ENCODE measurements at regions not wholly inside any gene's neighbourhood (a gene's known extent, or its start where the extent isn't known, plus 50 kb on each side); places are given as distances from the start of the nearest gene placed in this dataset.
"Not testable (repeated sequence)": the region's sequence is repeated elsewhere in the genome, so short reads cannot be mapped to it uniquely, and the experiment has no call there.

DNA sequence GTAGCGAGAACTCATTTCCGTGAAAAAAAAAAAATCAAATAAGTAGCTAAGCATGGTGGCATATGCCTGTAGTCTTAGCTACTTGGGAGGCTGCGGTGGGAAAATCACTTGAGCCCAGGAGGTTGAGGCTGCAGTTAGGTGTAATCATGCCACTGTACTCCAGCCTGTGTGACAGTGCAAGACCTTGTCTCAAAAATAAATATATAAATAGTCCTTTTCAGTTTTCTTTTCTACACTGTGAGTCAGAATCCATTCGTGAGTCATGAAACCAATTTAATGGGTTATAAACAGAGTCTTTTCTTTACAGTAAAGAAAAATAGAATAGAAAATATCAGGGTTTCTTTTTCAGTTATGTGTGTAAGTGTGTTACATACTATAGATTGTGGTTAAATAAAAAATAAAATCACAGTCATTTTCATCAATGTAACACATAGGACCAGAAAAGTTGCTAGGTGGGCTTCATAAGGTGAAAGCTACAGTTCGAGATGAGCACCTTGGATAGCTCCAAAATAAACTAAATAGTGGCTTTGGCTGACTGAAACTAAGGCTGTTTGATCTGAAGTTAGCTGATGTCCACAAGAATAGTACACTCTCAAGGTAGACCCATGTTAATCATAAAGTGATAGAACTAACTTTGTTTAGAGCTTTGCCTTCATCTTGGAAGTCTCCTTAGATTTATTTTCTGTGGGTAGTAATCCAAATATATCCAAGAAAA lies 781.1 kb downstream of the GATA3 start:
- no peak for DNase-seq

DNA sequence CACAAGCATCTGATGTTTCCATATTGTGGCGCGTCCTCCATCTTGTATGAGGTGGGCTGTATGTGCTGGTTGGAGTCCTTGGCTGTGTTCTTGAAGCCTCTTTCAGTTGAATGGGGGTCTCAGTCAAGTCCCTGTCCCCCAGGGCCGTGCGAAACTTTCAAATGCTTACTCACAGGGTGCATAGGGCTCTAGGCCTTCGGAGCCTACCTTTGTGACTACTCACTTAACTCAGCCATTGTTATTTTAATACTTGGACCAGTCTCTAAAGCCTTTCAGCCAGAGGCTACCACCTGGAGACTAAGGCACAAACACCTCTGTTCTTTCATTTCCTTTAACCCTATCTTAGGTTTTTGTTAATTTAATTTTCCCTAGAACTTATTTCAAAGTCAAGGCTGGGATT lies 785.9 kb downstream of the GATA3 start:
- no peak for DNase-seq

DNA sequence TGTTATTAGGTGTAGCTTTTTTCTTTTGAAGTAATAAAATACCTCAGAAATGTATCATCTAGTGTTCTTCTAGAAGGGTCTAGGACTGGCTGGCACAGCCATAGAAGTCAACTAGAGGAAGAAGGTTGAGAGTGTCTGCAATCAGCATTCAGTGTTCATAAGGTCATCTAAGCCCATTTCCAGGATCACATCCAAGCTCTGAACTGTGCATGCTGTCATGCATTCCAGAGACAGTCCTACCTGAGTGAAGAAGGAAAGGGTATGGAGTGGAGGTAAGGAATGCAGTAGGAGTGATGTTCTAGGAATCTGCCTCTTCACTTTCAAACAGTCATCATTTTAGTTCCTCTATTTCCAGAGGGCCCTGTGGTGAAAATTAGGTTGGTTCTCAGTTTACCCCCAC lies 789.7 kb downstream of the GATA3 start:
- DNase-seq: no peak

DNA sequence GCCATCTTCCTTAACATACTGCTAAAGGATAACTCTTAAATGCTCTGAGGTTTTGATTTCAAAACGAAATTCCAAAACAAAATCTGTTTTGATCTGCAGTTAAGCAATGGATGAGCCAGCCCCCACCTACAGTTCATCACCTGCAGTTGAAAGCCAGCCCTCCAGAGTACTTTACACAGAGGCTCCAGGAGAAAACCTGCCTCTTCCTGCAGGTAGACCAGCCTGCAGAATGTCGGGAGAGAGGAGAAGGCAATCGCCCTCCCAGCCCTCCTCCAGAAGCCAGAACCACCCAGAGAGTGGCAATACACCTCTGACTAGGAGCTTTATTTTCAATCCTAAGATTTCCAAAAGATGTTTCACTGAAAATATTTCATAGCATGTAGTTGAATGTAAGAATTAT lies 798.1 kb downstream of the GATA3 start:
- no peak for DNase-seq

DNA sequence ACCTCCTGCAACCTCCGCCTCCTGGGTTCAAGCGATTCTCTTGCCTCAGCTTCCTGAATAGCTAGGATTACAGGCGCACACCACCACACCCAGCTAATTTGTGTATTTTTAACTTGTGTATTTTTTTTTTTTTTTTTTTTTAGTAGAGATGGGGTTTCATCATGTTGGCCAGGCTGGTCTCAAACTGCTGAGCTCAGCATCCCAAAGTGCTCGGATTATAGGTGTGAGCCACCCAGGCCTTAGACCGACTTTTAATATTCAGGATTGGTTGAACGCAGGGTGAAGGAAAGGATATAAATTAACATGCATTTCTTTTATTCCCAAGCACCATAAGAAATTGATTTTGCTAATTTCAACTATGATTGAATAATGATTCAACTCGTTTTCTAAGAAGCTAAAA lies 798.6 kb downstream of the GATA3 start:
- DNase-seq: no peak

DNA sequence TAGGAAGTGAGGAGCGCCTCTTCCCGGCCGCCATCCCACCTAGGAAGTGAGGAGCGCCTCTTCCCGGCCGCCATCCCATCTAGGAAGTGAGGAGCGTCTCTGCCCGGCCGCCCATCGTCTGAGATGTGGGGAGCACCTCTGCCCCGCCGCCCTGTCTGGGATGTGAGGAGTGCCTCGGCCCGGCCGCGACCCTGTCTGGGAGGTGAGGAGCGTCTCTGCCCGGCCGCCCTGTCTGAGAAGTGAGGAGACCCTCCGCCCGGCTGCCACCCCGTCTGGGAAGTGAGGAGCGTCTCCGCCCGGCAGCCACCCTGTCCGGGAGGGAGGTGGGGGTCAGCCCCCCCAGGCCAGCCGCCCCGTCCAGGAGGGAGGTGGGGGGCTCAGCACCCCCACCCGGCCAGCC lies 814.4 kb downstream of the GATA3 start:
- DNase-seq: not testable (repeated sequence)

DNA sequence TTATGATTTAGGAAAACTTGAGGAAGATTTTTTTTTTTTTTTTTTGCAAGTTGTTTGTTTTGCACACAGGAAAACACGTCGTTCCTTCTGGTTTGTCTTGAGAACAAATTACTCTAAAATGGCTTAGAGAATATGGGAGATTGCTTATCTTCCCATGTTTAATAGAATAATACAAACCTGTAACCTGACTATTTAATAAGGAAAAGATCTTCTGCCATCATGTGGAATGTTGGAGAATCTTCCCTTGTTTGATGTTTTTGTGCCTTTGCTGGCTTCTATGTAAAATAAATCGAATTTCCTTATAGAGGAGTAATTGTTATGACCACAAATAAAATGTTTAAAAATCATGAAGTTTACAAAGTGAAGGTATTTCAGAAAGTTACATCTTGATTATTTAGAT lies 818.8 kb downstream of the GATA3 start:
- DNase-seq: no peak

DNA sequence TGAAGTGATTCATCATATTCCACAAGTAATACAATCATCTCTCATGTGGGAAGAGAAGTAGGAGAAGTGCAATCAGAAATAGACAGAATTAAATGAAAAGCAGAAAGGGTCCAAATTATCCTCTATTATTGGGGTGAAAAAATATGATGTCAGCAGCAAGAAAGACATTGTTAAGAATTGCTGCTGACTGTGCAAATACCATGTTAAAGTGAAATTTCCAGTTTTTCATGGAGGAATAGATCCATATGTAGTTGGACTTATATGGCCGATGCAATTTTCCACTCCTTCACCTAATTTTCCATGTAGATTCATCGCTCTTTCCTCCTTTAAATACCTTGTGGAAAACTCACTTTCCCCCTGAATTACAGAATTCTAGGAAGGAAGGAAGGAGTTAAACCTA lies 819.8 kb downstream of the GATA3 start:
- DNase-seq: no peak

DNA sequence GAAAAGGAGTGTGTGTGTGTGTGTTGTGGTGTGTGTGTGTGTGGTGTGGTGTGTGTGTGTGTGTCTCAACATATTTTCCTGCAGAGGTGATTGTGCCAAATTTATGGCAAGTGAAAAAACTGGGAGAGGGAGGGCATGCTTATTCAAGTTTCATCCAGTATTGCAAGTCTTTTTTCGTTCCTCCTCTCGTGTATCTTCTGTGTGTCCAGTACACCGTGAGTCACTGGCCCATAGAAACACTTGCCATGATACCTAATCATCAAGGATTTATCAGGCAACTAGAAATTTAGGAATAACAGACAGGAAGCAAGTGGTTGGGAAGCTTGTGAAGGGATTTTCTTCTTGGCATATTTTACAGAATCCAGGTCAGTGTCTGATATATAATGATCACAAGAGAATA lies 820.5 kb downstream of the GATA3 start:
- DNase-seq: no peak

DNA sequence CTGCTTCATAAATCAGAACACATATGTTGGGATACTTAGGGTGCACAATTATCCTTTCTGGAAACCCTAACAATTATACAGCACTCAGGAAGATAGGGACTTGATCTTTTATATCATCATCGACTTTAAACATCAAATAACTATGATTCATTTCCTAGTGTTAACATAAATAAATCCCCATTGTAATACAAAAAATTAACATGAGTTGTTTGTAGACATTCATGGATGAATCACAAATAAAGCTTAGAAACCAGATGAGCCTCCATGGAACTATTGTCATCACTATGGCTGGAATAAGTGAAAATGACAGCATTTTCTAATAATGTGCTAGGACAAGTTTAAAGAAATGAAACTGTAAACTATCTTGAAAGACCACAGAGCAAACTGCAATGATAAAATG lies 821.7 kb downstream of the GATA3 start:
- DNase-seq: no peak

DNA sequence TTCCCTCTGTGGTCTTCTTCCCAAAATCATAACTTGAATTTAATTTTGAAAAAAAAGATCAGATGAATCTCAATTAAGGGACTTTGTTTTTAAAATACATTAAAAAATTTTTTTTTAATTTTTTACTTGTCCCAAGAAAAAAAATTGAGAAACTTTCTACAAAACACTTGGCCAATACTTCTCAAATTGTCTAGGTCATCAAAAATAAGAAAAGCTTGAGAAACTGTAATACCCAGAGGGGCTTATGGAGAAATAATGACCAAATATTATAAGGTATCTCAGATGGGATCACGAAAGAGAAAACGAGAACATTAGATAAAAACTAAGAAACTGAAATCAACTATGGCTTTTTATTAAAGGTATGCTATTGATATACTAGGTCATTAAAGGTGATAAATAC lies 835.0 kb downstream of the GATA3 start:
- DNase-seq: no peak

DNA sequence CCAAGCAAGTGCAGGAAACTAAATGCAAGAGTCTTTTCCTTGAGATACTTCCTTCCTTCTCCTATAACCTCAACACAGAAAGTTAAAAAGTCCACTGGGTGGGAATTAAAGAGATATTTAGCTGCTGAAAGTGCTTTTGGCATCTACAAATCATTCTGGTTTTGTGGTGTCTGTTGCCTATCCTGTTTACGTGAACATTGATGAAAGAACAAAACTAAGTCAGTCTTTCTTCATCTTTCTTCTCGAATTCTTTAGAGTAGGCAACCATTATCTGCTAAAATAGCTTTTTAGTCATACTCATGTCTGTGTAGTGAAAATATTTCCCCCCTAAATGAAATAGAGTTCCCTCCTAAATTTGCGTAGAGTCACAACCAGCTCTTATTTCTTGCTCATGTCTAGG lies 838.6 kb downstream of the GATA3 start:
- DNase-seq: no peak

DNA sequence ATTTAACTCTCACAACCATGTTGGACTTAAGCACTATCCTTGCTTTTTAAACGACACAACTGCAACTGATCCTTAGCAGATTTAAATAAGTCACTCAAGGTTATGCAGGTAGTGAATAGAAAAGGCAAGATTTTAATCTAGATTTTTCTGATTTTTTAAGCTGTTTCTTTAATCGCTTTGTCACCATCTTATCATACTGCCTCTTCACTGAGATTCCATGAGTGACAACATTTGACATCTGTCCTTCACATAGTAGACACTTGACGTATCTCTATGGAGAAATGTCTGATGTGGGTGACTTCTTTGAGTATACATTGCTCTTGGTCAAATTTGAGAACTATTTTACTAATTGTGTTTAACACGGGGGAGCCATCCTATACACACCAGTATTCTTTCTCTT lies 839.7 kb downstream of the GATA3 start:
- no peak for DNase-seq

DNA sequence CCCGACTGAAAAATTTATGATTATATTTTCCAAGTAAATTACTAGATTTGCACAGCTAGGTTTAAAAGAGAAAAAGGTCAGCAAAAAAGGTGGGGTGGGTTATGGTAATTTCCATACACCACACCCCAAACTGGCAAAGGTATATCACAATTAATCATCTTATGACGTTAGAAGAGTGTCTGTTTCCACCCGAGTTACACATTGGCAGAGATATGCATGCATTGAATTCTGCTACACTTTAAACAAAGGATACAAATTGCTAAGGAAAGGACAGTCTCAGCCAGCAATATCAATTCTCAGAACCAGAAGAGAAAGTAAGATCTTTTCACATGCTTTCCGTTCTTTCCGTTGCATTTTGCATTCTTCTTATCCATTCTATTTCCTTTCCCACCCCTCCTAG lies 843.3 kb downstream of the GATA3 start:
- DNase-seq: no peak

DNA sequence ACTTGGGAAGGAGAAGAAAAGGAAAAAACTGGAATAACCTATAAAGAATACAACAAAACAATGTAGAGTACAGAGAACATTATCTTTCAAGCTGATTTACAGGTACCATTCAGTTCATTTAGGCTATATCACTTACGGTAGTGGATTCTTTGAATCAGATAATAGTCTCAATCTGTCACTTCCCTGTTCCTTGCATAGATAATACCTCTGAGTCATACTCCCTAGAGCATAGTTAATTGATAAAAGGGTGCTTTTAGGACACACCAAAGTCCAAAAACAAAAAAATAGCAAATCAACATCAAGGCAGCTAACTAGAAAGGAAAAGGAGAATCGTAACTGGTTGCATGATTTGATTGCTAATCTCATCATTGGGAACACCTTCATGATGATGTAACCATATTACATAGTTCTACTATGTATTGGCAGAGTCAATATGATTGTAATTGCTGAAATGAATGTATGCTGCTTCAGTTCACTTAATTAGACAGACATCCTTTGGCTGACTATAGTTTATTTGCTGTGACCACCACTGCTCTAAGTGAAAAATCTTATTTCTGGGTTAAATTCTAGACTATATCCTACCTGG lies 844.4 kb downstream of the GATA3 start:
- no peak for DNase-seq

DNA sequence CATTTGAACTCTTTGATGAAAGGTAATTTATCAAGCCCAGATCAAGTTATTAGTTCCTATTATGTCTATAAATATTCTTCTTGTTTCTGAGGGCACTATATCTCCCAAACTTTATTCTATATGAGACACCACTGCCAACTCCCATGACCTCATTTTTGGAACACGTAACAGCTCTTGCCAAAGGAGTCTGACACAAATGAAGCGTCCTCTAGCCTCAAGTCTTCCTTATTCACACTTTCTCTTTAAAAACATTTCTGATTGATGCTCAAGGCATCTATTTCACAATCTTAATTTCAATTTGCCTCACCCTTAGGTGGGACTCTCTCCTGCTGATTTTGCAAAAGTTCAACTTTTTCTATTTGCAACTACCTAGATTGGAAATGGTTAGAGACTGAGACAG lies 848.4 kb downstream of the GATA3 start:
- DNase-seq: no peak

DNA sequence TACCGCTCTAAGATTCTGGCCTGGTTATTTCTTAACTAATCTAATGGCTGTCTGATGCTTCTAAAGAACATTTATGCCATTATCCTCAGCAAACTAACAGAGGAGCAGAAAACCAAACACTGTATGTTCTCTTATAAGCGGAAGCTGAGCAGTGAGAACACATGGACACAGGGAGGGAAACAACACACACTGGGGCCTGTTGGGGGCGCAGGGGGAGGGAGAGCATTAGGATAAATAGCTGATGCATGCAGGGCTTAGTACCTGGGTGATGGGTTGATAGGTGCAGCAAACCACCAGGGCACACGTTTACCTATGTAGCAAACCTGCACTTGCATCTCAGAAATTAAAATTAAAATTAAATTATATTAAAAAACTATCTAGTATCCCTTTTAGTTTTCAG lies 853.5 kb downstream of the GATA3 start:
- DNase-seq: no peak

DNA sequence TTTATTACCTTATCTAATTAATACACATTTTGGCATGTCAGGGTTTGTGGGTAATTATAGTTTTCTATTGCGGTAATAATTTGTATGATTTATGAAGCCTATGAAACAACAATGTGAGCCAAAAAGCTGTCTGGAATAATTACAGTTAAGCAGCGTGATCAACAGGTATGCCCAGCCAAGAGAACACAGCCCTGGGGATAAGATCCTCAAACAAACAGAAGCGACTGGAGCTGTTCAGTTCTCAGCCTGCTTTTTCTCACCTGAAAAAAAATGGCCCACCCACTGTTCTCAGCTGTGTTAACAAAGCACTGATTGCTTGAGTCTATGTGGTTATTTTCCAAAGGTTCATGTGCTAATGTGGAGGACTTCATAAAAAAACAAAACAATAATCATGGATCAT lies 855.8 kb downstream of the GATA3 start:
- DNase-seq: no peak

DNA sequence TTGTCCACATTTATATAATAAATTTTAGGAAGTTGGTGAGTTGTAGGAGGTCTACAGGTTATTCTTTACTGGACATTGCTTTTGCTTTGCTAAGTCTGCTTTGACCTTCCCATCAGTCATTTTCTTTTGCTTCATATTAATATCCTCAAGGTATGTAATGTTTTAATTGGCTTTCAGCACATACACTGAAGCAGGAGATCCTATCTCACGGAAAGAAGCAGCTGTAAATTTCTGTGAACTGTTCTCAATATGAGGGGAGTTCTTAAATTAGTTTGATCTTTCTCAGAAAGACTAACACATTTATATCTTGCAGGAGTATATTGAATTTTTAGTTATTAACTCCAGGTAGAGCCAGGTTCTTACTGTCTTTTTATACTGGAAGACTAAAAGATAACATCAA lies 856.5 kb downstream of the GATA3 start:
- no peak for DNase-seq

DNA sequence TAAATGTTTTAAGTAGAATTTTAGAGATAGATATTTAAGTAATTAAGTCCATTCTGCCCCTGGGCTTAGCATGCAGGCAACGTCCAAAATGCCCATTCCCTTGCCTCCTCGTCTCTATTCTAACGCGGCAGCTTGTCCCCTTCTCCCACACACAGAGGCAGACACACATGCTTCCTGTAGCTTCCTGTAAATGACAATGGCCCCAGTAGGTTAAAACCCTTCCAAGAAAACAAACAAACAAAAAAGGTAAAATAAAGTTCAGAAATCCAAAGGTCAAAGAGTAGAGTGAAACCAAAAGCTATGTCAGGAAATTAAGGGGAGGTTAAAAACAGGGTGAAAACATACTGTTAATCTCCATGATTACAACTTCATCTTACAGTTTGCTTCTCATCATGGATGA lies 857.6 kb downstream of the GATA3 start:
- no peak for DNase-seq

DNA sequence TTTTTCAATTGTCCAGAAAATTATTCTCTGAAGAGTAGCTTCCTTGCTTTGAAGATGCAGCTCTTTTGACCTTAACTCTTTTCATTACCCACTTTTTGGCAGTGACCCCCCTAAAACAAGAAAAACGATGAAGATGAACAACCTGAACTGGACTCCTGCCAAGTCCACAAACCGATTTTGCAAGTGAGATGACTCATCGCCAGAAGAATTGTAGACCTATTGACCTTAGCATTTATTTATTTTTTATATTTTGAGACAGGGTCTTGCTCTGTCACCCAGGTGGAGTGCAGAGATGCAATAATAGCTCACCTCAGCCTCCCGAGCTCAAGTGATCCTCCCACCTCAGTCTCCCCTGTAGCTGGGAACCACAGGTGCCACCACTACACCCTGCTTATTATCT lies 859.2 kb downstream of the GATA3 start:
- DNase-seq: no peak

DNA sequence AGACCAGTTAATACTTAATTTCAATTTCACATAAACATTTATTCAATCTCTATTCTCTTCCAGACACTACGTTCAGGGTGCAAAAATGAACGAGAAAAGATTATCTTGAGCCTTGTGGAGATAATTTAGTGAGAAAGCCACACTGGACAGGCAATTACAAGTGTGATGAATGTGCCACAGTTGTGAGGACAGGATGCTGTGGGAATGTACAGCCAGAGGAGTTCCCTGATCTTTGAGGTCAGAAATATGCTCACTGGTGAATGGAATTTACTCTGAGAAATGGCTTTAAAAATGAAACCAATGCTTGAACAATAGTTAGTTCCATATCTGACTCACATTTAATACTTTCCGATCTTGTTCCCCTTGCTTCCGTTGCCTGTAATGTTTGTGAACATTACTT lies 864.8 kb downstream of the GATA3 start:
- DNase-seq: no peak

DNA sequence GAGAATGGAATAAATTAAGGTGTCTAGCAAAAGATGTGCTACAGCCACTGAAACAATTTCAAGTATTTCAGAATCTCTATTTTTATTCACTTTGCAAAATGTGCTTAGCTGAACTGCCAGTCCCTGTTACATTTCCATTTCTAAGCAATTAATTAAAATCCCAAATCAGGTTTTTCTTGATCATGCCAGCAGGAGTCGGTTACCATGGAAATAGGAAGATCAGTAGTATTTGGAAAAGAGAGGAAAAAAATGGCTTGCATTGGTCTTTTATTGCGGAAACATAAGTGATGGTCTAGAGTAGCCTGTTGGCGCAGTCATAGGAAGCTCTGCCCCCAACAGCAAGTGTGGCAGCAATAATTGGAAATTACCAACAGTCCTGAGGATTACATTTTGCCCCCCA lies 867.1 kb downstream of the GATA3 start:
- DNase-seq: no peak

DNA sequence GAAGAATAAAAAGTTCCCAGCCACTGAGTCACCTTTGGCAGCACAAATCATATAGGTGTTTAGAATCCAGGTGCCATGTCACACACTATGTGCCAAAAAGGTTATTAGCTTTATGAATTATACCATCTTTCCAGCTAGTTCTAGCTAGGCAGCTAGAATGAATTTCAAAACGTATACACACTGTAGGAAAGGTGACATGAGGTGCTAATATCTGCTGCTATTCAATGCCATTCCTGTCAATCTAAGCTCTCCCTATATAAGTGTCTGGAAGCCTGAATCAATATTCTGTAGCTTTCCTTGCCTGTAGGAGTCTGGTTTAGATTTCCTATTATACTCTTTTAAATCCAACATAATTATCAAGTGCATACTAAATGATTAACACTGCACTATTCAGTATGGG lies 868.6 kb downstream of the GATA3 start:
- DNase-seq: no peak

DNA sequence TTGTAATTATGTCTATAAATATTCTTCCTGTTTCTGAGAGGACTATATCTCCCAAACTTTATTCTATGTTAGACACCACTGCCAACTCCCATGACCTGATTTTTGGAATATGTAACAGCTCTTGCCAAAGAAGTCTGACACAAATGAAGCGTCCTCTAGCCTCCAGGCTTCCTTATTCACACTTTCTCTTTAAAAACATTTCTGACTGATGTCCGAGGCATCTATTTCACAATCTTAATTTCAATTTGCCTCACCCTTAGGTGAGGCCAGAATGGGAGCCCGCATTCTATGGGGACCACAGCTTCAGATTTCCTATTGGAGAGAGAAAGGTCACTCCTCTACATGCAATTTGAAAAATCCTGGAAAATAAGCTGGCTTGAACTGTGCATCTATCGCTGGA lies 873.2 kb downstream of the GATA3 start:
- DNase-seq: no peak

All from activated CD4-positive, alpha-beta T cell treated with anti-CD3 and anti-CD28 coated beads for 4 hours (primary cell).